Activated CD4-positive, alpha-beta T cell treated with anti-CD3 and anti-CD28 coated beads, Interleukin-2, amount 10 ng/mL, durations not matched to agents 24 days and 14 days (primary cell): ENCODE measurements at regions not wholly inside any gene's neighbourhood (a gene's known extent, or its start where the extent isn't known, plus 50 kb on each side); places are given as distances from the start of the nearest gene placed in this dataset.

ENCODE experiments used
- DNase-seq: peaks from one replicate; pipeline ENCODE4 v3.0.0; 2022
- H3K27ac Mint-ChIP-seq: one replicate; pipeline ENCODE4 v1.8.0; 2022; ENCODE audit warnings: mild to moderate bottlenecking, mixed read lengths
- H3K27me3 Mint-ChIP-seq: one replicate; pipeline ENCODE4 v1.8.0; 2022; ENCODE audit warnings: mixed read lengths
- H3K36me3 Mint-ChIP-seq: one replicate; pipeline ENCODE4 v1.8.0; 2022; ENCODE audit warnings: low read depth, mild to moderate bottlenecking, mixed read lengths
- H3K4me1 Mint-ChIP-seq: one replicate; pipeline ENCODE4 v1.8.0; 2021; ENCODE audit warnings: mixed read lengths
- H3K4me3 Mint-ChIP-seq: one replicate; pipeline ENCODE4 v1.8.0; 2022; ENCODE audit warnings: mild to moderate bottlenecking, moderate library complexity, mixed read lengths
- H3K9me3 Mint-ChIP-seq: one replicate; pipeline ENCODE4 v1.8.0; 2021; ENCODE audit warnings: mixed read lengths
- intact Hi-C: fragments of 100-400 bp; cut with micrococcal nuclease; formaldehyde crosslinking; loops from one replicate; pipeline ENCODE4 v1.15.1; 2023

- Mint-ChIP-seq H3K36me3 (peaks cover 6% of the 10 kb centered on the region), H3K9me3 (peaks cover 15% of the 10 kb centered on the region), H3K4me3 (no peak overlapping the region), H3K4me1 (peaks cover 53% of the 10 kb centered on the region), H3K27me3 (no peaks in the 10 kb centered on the region), H3K27ac (peak overlapping the region; percentile 27)
- DNase-seq: no peak
- intact Hi-C loops: loop anchor here (10.0 kb wide), 1 partner anchor 1010 kb away; no protein-coding TSS in a partner anchor
Observed at GRCh38 chr15:38614621-38615020, 50.0 kb upstream of the RASGRP1 start.

GRCh38 chr15:38617831-38618230, 53.2 kb upstream of the RASGRP1 start:
- peaks cover 38% of the 10 kb centered on the region for H3K4me1 Mint-ChIP-seq

GRCh38 chr15:38618242-38618955, 53.8 kb upstream of the RASGRP1 start:
- peaks cover 33% of the 10 kb centered on the region for H3K4me1 Mint-ChIP-seq
- peaks cover 1% of the 10 kb centered on the region for H3K9me3 Mint-ChIP-seq
- no peak overlapping the region for H3K27ac Mint-ChIP-seq
- H3K27me3 Mint-ChIP-seq: peaks cover 2% of the 10 kb centered on the region
- intact Hi-C loops: loop anchor here (10.0 kb wide), 1 partner anchor 1006 kb away; no protein-coding TSS in a partner anchor
- DNase-seq: no peak
- no peak overlapping the region for H3K4me3 Mint-ChIP-seq
- H3K36me3 Mint-ChIP-seq: peaks cover 3% of the 10 kb centered on the region

More at GRCh38 chr15:38617831-38618230, 53.2 kb upstream of the RASGRP1 start:
- no peak overlapping the region for H3K4me3 Mint-ChIP-seq
- H3K27ac Mint-ChIP-seq: no peak overlapping the region
- H3K36me3 Mint-ChIP-seq: peaks cover 5% of the 10 kb centered on the region
- H3K9me3 Mint-ChIP-seq: peaks cover 7% of the 10 kb centered on the region
- DNase-seq: no peak
- intact Hi-C loops: loop anchor here (10.0 kb wide), 1 partner anchor 1007 kb away; no protein-coding TSS in a partner anchor
- peaks cover 2% of the 10 kb centered on the region for H3K27me3 Mint-ChIP-seq

GRCh38 chr15:38620098-38620497, 55.5 kb upstream of the RASGRP1 start:
- Mint-ChIP-seq H3K9me3 (no peaks in the 10 kb centered on the region), H3K27ac (no peak overlapping the region), H3K36me3 (peaks cover 2% of the 10 kb centered on the region), H3K4me3 (no peak overlapping the region), H3K27me3 (peaks cover 2% of the 10 kb centered on the region), H3K4me1 (peaks cover 31% of the 10 kb centered on the region)
- intact Hi-C loops: no loop called here
- DNase-seq: no peak

GRCh38 chr15:38620851-38621594, 56.4 kb upstream of the RASGRP1 start:
- Mint-ChIP-seq H3K36me3 (peaks cover 2% of the 10 kb centered on the region), H3K4me3 (no peak overlapping the region), H3K9me3 (no peaks in the 10 kb centered on the region), H3K27ac (peak overlapping the region; percentile 0), H3K27me3 (peaks cover 2% of the 10 kb centered on the region), H3K4me1 (peaks cover 28% of the 10 kb centered on the region)
- no peak for DNase-seq
- intact Hi-C loops: no loop called here

- Mint-ChIP-seq H3K27ac (no peak overlapping the region), H3K4me3 (no peak overlapping the region), H3K4me1 (peaks cover 40% of the 10 kb centered on the region), H3K36me3 (peaks cover 2% of the 10 kb centered on the region), H3K27me3 (peaks cover 2% of the 10 kb centered on the region), H3K9me3 (no peaks in the 10 kb centered on the region)
- no peak for DNase-seq
- intact Hi-C loops: no loop called here
Observed at GRCh38 chr15:38622304-38622703, 57.7 kb upstream of the RASGRP1 start.

- Mint-ChIP-seq H3K36me3 (no peaks in the 10 kb centered on the region), H3K4me3 (no peak overlapping the region), H3K27me3 (peaks cover 2% of the 10 kb centered on the region), H3K4me1 (peaks cover 36% of the 10 kb centered on the region), H3K27ac (no peak overlapping the region), H3K9me3 (no peaks in the 10 kb centered on the region)
- intact Hi-C loops: no loop called here
- DNase-seq: no peak
Observed at GRCh38 chr15:38622908-38623307, 58.3 kb upstream of the RASGRP1 start.

GRCh38 chr15:38623744-38624143, 59.1 kb upstream of the RASGRP1 start:
- peaks cover 2% of the 10 kb centered on the region for H3K27me3 Mint-ChIP-seq
- no peaks in the 10 kb centered on the region for H3K36me3 Mint-ChIP-seq
- H3K27ac Mint-ChIP-seq: peak overlapping the region; percentile 31
- intact Hi-C loops: no loop called here
- no peak for DNase-seq
- H3K9me3 Mint-ChIP-seq: no peaks in the 10 kb centered on the region
- peaks cover 40% of the 10 kb centered on the region for H3K4me1 Mint-ChIP-seq
- H3K4me3 Mint-ChIP-seq: no peak overlapping the region

GRCh38 chr15:38624244-38625205, 59.9 kb upstream of the RASGRP1 start:
- no peaks in the 10 kb centered on the region for H3K36me3 Mint-ChIP-seq
- no peak overlapping the region for H3K27ac Mint-ChIP-seq
- H3K27me3 Mint-ChIP-seq: peaks cover 2% of the 10 kb centered on the region
- H3K4me1 Mint-ChIP-seq: peaks cover 45% of the 10 kb centered on the region
- peaks cover under 1% of the 10 kb centered on the region for H3K9me3 Mint-ChIP-seq
- intact Hi-C loops: no loop called here
- DNase-seq: no peak
- no peak overlapping the region for H3K4me3 Mint-ChIP-seq

GRCh38 chr15:38625886-38626285, 61.3 kb upstream of the RASGRP1 start:
- Mint-ChIP-seq H3K27ac (no peak overlapping the region), H3K4me1 (peaks cover 46% of the 10 kb centered on the region), H3K36me3 (peaks cover 4% of the 10 kb centered on the region), H3K9me3 (peaks cover 5% of the 10 kb centered on the region), H3K4me3 (no peak overlapping the region), H3K27me3 (peaks cover 2% of the 10 kb centered on the region)
- intact Hi-C loops: no loop called here
- DNase-seq: no peak

- Mint-ChIP-seq H3K9me3 (peaks cover 5% of the 10 kb centered on the region), H3K4me1 (peaks cover 48% of the 10 kb centered on the region), H3K27me3 (no peaks in the 10 kb centered on the region), H3K27ac (peak overlapping the region; percentile 61), H3K36me3 (peaks cover 4% of the 10 kb centered on the region), H3K4me3 (peak overlapping the region; percentile 16)
- no peak for DNase-seq
- intact Hi-C loops: no loop called here
Observed at GRCh38 chr15:38626443-38627050, 61.9 kb upstream of the RASGRP1 start.

GRCh38 chr15:38627689-38628277, 63.2 kb upstream of the RASGRP1 start:
- intact Hi-C loops: no loop called here
- Mint-ChIP-seq H3K4me3 (no peak overlapping the region), H3K36me3 (peaks cover 4% of the 10 kb centered on the region), H3K9me3 (peaks cover 5% of the 10 kb centered on the region), H3K27me3 (no peaks in the 10 kb centered on the region), H3K27ac (no peak overlapping the region), H3K4me1 (peaks cover 56% of the 10 kb centered on the region)
- DNase-seq: no peak
